HEK293 (cell line): ENCODE measurements at regions not wholly inside any gene's neighbourhood (a gene's known extent, or its start where the extent isn't known, plus 50 kb on each side); places are given as distances from the start of the nearest gene placed in this dataset.

ENCODE experiments used
- CTCF ChIA-PET: fragments of 350-600 bp; formaldehyde crosslinking; extraction: SDS; loops from one replicate; lab custom pipeline; 2021; ENCODE audit warnings: antibody characterized with exemption; lab: Yijun Ruan, JAX
- POLR2A ChIA-PET: fragments of 300-600 bp; formaldehyde crosslinking; extraction: SDS; loops from one replicate; lab custom pipeline; 2020; ENCODE audit warnings: antibody characterized with exemption, inconsistent platforms; lab: Yijun Ruan, JAX
- H3K27ac ChIP-seq: fragments of 200-500 bp; sonication (Bioruptor generic); 2 replicates; pipeline ENCODE4 v1.5.1; 2014; ENCODE audit warnings: low read depth, low read length, control low read depth, inconsistent platforms; ENCODE audit errors: extremely low read depth
- H3K36me3 ChIP-seq, 2 experiments: fragments of 200-500 bp in 1 of 2; sonication (Bioruptor generic) in 1 of 2; 1 replicate in 1 of 2; 2 replicates in 1 of 2; pipeline ENCODE4 v1.5.1; 2014 to 2017; ENCODE audit warnings: inconsistent platforms in 2 of 2, low read length in 2 of 2; ENCODE audit not compliant: control insufficient read depth in 2 of 2, insufficient read depth in 1 of 2
- H3K4me1 ChIP-seq: fragments of 200-500 bp; sonication (Bioruptor generic); 2 replicates; pipeline ENCODE4 v1.5.1; 2014; ENCODE audit warnings: mild to moderate bottlenecking, low read length, inconsistent platforms; ENCODE audit not compliant: control insufficient read depth, insufficient read depth
- H3K4me3 ChIP-seq: 2 replicates; pipeline ENCODE4 v1.5.1; 2011; ENCODE audit warnings: low read depth, mild to moderate bottlenecking, control low read depth, low read length, moderate library complexity
- H3K9me3 ChIP-seq: fragments of 200-500 bp; sonication (Bioruptor generic); 2 replicates; pipeline ENCODE4 v1.5.1; 2014; ENCODE audit warnings: low read depth, low read length, inconsistent platforms; ENCODE audit not compliant: control insufficient read depth, insufficient read depth
- BCL11B ChIP-seq: fragments of 450-650 bp; formaldehyde crosslinking; IDR thresholded peaks from 2 replicates; pipeline ENCODE4 v1.5.1; 2016; ENCODE audit warnings: low read depth, missing biosample characterization, missing genetic modification characterization
- GFI1B ChIP-seq: fragments of 450-650 bp; formaldehyde crosslinking; IDR thresholded peaks from 2 replicates; pipeline ENCODE4 v1.5.1; 2016; ENCODE audit warnings: missing biosample characterization, missing genetic modification characterization
- GLIS1 ChIP-seq: fragments of 450-650 bp; formaldehyde crosslinking; IDR thresholded peaks from 2 replicates; pipeline ENCODE4 v1.5.1; 2016; ENCODE audit warnings: missing biosample characterization, missing genetic modification characterization
- IKZF3 ChIP-seq: fragments of 450-650 bp; IDR thresholded peaks from 2 replicates; pipeline ENCODE4 v1.5.0; 2018; ENCODE audit warnings: missing biosample characterization, mild to moderate bottlenecking, missing genetic modification characterization, moderate library complexity
- PRDM1 ChIP-seq: fragments of 450-650 bp; formaldehyde crosslinking; IDR thresholded peaks from 2 replicates; pipeline ENCODE4; 2016; ENCODE audit warnings: missing biosample characterization, missing genetic modification characterization
- ZBTB1 ChIP-seq: fragments of 450-650 bp; formaldehyde crosslinking; IDR thresholded peaks from 2 replicates; pipeline ENCODE4 v1.5.1; 2016; ENCODE audit warnings: missing biosample characterization, missing genetic modification characterization
- ZBTB17 ChIP-seq: fragments of 450-650 bp; formaldehyde crosslinking; IDR thresholded peaks from 2 replicates; pipeline ENCODE4 v1.5.1; 2016; ENCODE audit warnings: missing biosample characterization, missing genetic modification characterization
- ZNF132 ChIP-seq: fragments of 450-650 bp; formaldehyde crosslinking; IDR thresholded peaks from 2 replicates; pipeline ENCODE4 v1.5.1; 2017; ENCODE audit warnings: missing biosample characterization, missing genetic modification characterization, borderline replicate concordance
- ZNF140 ChIP-seq: fragments of 450-650 bp; formaldehyde crosslinking; IDR thresholded peaks from 2 replicates; pipeline ENCODE4 v1.5.1; 2016; ENCODE audit warnings: missing biosample characterization, missing genetic modification characterization
- ZNF174 ChIP-seq: fragments of 450-650 bp; formaldehyde crosslinking; IDR thresholded peaks from 2 replicates; pipeline ENCODE4 v1.5.0; 2017; ENCODE audit warnings: missing biosample characterization, mild to moderate bottlenecking, missing genetic modification characterization
- ZNF202 ChIP-seq: fragments of 450-650 bp; formaldehyde crosslinking; IDR thresholded peaks from 2 replicates; pipeline ENCODE4 v1.5.1; 2016; ENCODE audit warnings: missing biosample characterization, missing genetic modification characterization, borderline replicate concordance
- ZNF223 ChIP-seq: fragments of 450-650 bp; formaldehyde crosslinking; IDR thresholded peaks from 2 replicates; pipeline ENCODE4 v1.5.1; 2016; ENCODE audit warnings: missing biosample characterization, missing genetic modification characterization
- ZNF302 ChIP-seq: fragments of 450-650 bp; formaldehyde crosslinking; IDR thresholded peaks from 2 replicates; pipeline ENCODE4 v1.5.1; 2016; ENCODE audit warnings: missing biosample characterization, missing genetic modification characterization, low read depth
- ZNF391 ChIP-seq: fragments of 450-650 bp; formaldehyde crosslinking; IDR thresholded peaks from 2 replicates; pipeline ENCODE4 v1.5.1; 2016; ENCODE audit warnings: low read depth, missing biosample characterization, missing genetic modification characterization, borderline replicate concordance
- ZNF521 ChIP-seq: fragments of 450-650 bp; formaldehyde crosslinking; IDR thresholded peaks from 2 replicates; pipeline ENCODE4 v1.5.1; 2017; ENCODE audit warnings: missing biosample characterization, mild to moderate bottlenecking, missing genetic modification characterization
- ZNF529 ChIP-seq: fragments of 450-650 bp; formaldehyde crosslinking; IDR thresholded peaks from 2 replicates; pipeline ENCODE4 v1.5.1; 2017; ENCODE audit warnings: missing genetic modification characterization, missing biosample characterization; ENCODE audit not compliant: insufficient replicate concordance
- ZNF768 ChIP-seq: fragments of 450-650 bp; formaldehyde crosslinking; IDR thresholded peaks from 2 replicates; pipeline ENCODE4 v1.5.1; 2018; ENCODE audit warnings: missing biosample characterization, mild to moderate bottlenecking, missing genetic modification characterization
- TF ChIP-seq, protein P1 (sequence below): fragments of 450-650 bp; formaldehyde crosslinking; IDR thresholded peaks from 2 replicates; pipeline ENCODE4 v1.5.1; 2016; ENCODE audit warnings: missing biosample characterization, missing genetic modification characterization
- TF ChIP-seq, protein P2 (sequence below): fragments of 450-650 bp; formaldehyde crosslinking; optimal IDR thresholded peaks from 2 replicates; pipeline ENCODE3; 2016; ENCODE audit warnings: missing biosample characterization, mild to moderate bottlenecking, missing genetic modification characterization
- TF ChIP-seq, protein P3 (sequence below): fragments of 450-650 bp; formaldehyde crosslinking; IDR thresholded peaks from 2 replicates; pipeline ENCODE4 v1.5.1; 2016; ENCODE audit warnings: missing biosample characterization, missing genetic modification characterization
- TF ChIP-seq, protein P4 (sequence below): fragments of 450-650 bp; formaldehyde crosslinking; IDR thresholded peaks from 2 replicates; pipeline ENCODE4 v1.5.1; 2016; ENCODE audit warnings: missing biosample characterization, missing genetic modification characterization
- TF ChIP-seq, protein P5 (sequence below): fragments of 450-650 bp; formaldehyde crosslinking; IDR thresholded peaks from 2 replicates; pipeline ENCODE4 v1.5.1; 2016; ENCODE audit warnings: missing biosample characterization, missing genetic modification characterization, low read depth

DNA sequence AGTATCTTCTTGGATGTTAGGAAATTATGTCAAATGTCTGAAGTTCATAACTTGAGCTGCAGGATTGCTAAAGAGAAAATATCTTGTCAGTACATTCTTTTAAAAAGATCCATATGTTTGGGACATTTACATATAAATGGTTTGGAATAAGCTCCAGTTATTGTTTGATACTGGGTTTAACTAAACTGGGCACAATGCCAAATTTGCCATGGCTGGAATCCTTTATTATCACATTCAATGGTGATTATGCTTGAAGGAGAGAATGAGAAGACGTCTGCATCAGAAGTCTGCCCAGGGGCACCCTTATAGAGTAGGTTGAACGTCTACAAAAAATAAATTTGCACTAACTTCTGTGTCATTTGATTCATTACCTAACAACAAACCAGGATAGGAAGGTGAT lies 652.5 kb downstream of the AMY1C start:
- ChIA-PET POLR2A (no interaction called here), CTCF (no interaction called here)
- H3K4me3 ChIP-seq: no peak overlapping the region
- H3K27ac ChIP-seq: no peak overlapping the region
- no peaks in the 10 kb centered on the region for H3K36me3 ChIP-seq
- TF ChIP-seq, protein P1, sequence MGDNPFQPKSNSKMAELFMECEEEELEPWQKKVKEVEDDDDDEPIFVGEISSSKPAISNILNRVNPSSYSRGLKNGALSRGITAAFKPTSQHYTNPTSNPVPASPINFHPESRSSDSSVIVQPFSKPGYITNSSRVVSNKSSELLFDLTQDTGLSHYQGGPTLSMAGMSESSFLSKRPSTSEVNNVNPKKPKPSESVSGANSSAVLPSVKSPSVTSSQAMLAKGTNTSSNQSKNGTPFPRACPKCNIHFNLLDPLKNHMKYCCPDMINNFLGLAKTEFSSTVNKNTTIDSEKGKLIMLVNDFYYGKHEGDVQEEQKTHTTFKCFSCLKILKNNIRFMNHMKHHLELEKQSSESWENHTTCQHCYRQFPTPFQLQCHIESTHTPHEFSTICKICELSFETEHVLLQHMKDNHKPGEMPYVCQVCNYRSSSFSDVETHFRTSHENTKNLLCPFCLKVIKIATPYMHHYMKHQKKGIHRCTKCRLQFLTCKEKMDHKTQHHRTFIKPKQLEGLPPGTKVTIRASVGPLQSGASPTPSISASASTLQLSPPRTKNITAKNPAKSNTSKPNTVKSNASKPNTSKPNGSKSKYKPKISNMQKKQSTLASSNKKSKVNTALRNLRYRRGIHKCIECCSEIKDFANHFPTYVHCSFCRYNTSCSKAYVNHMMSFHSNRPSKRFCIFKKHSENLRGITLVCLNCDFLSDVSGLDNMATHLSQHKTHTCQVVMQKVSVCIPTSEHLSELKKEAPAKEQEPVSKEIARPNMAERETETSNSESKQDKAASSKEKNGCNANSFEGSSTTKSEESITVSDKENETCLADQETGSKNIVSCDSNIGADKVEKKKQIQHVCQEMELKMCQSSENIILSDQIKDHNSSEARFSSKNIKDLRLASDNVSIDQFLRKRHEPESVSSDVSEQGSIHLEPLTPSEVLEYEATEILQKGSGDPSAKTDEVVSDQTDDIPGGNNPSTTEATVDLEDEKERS (tag by site-specific recombination): no peak
- no peak for TF ChIP-seq ZNF302 (tag by site-specific recombination)
- no peak for TF ChIP-seq ZBTB1 (tag by site-specific recombination)
- no peak for TF ChIP-seq GFI1B (tag by site-specific recombination)
- no peak for TF ChIP-seq IKZF3 (tag by site-specific recombination)
- no peak for TF ChIP-seq PRDM1 (tag by site-specific recombination)
- TF ChIP-seq, protein P2, sequence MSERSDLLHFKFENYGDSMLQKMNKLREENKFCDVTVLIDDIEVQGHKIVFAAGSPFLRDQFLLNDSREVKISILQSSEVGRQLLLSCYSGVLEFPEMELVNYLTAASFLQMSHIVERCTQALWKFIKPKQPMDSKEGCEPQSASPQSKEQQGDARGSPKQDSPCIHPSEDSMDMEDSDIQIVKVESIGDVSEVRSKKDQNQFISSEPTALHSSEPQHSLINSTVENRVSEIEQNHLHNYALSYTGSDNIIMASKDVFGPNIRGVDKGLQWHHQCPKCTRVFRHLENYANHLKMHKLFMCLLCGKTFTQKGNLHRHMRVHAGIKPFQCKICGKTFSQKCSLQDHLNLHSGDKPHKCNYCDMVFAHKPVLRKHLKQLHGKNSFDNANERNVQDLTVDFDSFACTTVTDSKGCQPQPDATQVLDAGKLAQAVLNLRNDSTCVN (tag by site-specific recombination): no peak
- TF ChIP-seq, protein P3, sequence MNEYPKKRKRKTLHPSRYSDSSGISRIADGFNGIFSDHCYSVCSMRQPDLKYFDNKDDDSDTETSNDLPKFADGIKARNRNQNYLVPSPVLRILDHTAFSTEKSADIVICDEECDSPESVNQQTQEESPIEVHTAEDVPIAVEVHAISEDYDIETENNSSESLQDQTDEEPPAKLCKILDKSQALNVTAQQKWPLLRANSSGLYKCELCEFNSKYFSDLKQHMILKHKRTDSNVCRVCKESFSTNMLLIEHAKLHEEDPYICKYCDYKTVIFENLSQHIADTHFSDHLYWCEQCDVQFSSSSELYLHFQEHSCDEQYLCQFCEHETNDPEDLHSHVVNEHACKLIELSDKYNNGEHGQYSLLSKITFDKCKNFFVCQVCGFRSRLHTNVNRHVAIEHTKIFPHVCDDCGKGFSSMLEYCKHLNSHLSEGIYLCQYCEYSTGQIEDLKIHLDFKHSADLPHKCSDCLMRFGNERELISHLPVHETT (tag by site-specific recombination): no peak
- TF ChIP-seq, protein P4, sequence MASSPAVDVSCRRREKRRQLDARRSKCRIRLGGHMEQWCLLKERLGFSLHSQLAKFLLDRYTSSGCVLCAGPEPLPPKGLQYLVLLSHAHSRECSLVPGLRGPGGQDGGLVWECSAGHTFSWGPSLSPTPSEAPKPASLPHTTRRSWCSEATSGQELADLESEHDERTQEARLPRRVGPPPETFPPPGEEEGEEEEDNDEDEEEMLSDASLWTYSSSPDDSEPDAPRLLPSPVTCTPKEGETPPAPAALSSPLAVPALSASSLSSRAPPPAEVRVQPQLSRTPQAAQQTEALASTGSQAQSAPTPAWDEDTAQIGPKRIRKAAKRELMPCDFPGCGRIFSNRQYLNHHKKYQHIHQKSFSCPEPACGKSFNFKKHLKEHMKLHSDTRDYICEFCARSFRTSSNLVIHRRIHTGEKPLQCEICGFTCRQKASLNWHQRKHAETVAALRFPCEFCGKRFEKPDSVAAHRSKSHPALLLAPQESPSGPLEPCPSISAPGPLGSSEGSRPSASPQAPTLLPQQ (tag by site-specific recombination): no peak
- no peak for TF ChIP-seq ZNF391 (tag by site-specific recombination)
- no peak for TF ChIP-seq GLIS1 (tag by site-specific recombination)
- no peak for TF ChIP-seq BCL11B
- no peak for TF ChIP-seq ZNF768
- no peak for TF ChIP-seq ZNF202
- no peak for TF ChIP-seq ZNF174 (tag by site-specific recombination)
- H3K4me1 ChIP-seq: no peaks in the 10 kb centered on the region
- no peaks in the 10 kb centered on the region for H3K9me3 ChIP-seq

DNA sequence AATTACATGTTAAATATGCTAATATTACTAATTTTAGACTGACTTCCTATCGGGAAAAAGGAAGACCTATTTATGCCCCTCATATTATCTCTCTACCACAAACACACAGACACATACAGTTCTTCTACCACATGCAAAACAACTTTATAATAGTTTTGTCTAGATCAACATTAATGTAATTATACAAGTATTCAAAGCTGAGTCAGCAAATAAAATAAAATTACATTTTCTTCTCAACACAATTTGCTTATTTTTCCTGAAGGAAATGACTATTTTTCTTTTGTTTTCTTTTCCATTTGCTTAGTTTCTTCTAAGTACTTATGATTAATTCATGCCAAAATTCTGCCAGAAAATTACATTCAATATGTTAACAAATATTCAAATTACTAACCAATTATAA lies 654.2 kb downstream of the AMY1C start:
- ChIA-PET POLR2A (no interaction called here), CTCF (no interaction called here)
- Histone ChIP-seq H3K4me1 (no peaks in the 10 kb centered on the region), H3K36me3 (no peaks in the 10 kb centered on the region), H3K4me3 (no peak overlapping the region), H3K27ac (no peak overlapping the region), H3K9me3 (no peaks in the 10 kb centered on the region)
- TF ChIP-seq ZNF529 (tag by site-specific recombination): no peak
- TF ChIP-seq ZBTB17 (tag by site-specific recombination): no peak
- TF ChIP-seq, protein P3 (tag by site-specific recombination): no peak
- TF ChIP-seq ZNF140 (tag by site-specific recombination): no peak
- TF ChIP-seq, protein P2 (tag by site-specific recombination): no peak
- TF ChIP-seq, protein P5, sequence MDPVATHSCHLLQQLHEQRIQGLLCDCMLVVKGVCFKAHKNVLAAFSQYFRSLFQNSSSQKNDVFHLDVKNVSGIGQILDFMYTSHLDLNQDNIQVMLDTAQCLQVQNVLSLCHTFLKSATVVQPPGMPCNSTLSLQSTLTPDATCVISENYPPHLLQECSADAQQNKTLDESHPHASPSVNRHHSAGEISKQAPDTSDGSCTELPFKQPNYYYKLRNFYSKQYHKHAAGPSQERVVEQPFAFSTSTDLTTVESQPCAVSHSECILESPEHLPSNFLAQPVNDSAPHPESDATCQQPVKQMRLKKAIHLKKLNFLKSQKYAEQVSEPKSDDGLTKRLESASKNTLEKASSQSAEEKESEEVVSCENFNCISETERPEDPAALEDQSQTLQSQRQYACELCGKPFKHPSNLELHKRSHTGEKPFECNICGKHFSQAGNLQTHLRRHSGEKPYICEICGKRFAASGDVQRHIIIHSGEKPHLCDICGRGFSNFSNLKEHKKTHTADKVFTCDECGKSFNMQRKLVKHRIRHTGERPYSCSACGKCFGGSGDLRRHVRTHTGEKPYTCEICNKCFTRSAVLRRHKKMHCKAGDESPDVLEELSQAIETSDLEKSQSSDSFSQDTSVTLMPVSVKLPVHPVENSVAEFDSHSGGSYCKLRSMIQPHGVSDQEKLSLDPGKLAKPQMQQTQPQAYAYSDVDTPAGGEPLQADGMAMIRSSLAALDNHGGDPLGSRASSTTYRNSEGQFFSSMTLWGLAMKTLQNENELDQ (tag by site-specific recombination): no peak
- no peak for TF ChIP-seq ZNF223
- no peak for TF ChIP-seq ZNF521
- no peak for TF ChIP-seq ZNF132 (tag by site-specific recombination)
